ENCODE measurements at regions not wholly inside any gene's neighbourhood (a gene's known extent, or its start where the extent isn't known, plus 50 kb on each side); places are given as distances from the start of the nearest gene placed in this dataset.

GRCh38 chr21:35929901-35930300, 130.4 kb downstream of the SETD4 start:
- TF ChIP-seq SMC3 (IDR thresholded peaks at IDR 0.05): no peak
- TF ChIP-seq CTCF (IDR thresholded peaks at IDR 0.05): no peak
- no peak for TF ChIP-seq EP300 (IDR thresholded peaks at IDR 0.05)
- no peak for TF ChIP-seq CHD2 (IDR thresholded peaks at IDR 0.05; ENCODE audit: low read length, partially characterized antibody)
- TF ChIP-seq POLR2AphosphoS2 (conservative IDR thresholded peaks at IDR 0.05; ENCODE audit: low read length): no peak
- no peak for TF ChIP-seq RAD21 (conservative IDR thresholded peaks at IDR 0.05 in 1 of 2, IDR thresholded peaks at IDR 0.05 in 1 of 2)
- no peak for TF ChIP-seq POLR2A (IDR thresholded peaks at IDR 0.05; ENCODE audit: low read length)
- TF ChIP-seq CBX8 (IDR thresholded peaks at IDR 0.05): no peak

Measured in A549 (cell line).